K562 (cell line): ENCODE measurements at regions not wholly inside any gene's neighbourhood (a gene's known extent, or its start where the extent isn't known, plus 50 kb on each side); places are given as distances from the start of the nearest gene placed in this dataset.

Source experiments
- ATAC-seq: fragments of 200-7000 bp; cut with Tn5 transposase; 3 replicates; pipeline ENCODE4 v1.9.1; 2020; ENCODE audit warnings: moderate library complexity
- BruUV-seq: library from RNA; stranded (reverse); fragments of 400-500 nt; replicated peaks from 2 replicates; lab custom pipeline; 2021; lab: Mats Ljungman, UMichigan
- CTCF ChIA-PET: fragments of 300-600 bp; formaldehyde crosslinking; extraction: SDS; loops from one replicate; lab custom pipeline; 2021; ENCODE audit warnings: low intra/inter-chr PET ratio; lab: Yijun Ruan, JAX
- POLR2A ChIA-PET: fragments of 300-600, 350-650 bp; sonication (Branson Sonifier 250); formaldehyde crosslinking; extraction: SDS; loops from one replicate; lab custom pipeline; 2021; ENCODE audit warnings: antibody characterized with exemption, inconsistent platforms; lab: Yijun Ruan, JAX
- DNase-seq, 4 experiments: peaks; one replicate each; pipeline versions ENCODE4 v3.0.0 to v3.0.0-alpha.2; 2011 to 2018; ENCODE audit warnings: low spot score in 3 of 4, mixed read lengths in 3 of 4; ENCODE audit errors: extremely low read depth in 1 of 4
- FAIRE-seq: peaks from 2 replicates; lab custom pipeline; 2011; peaks lifted over from hg19 to GRCh38; lab: Jason Lieb, UNC
- H2AFZ ChIP-seq: 2 replicates; pipeline ENCODE4 v1.6.0; 2011; ENCODE audit warnings: low read depth, low read length, control low read depth, inconsistent platforms
- H3K27ac ChIP-seq: fragments of 200-600 bp; 3 replicates; pipeline ENCODE4 v1.8.0; 2011; ENCODE audit warnings: low read depth, mild to moderate bottlenecking, control low read depth, inconsistent platforms, low read length, moderate library complexity, mixed read lengths; ENCODE audit errors: extremely low read depth
- H3K27me3 ChIP-seq, 2 experiments: fragments of 300-600 bp in 1 of 2; 2 replicates in 1 of 2; 3 replicates in 1 of 2; pipeline versions ENCODE4 v1.6.0 to v1.8.0; 2011; ENCODE audit warnings: inconsistent platforms in 2 of 2, low read length in 2 of 2, mild to moderate bottlenecking in 1 of 2, mixed read lengths in 1 of 2, moderate library complexity in 1 of 2; ENCODE audit not compliant: control insufficient read depth in 2 of 2, insufficient read depth in 2 of 2
- H3K36me3 ChIP-seq: fragments of 300-600 bp; 3 replicates; pipeline ENCODE4 v1.8.0; 2011; ENCODE audit warnings: mild to moderate bottlenecking, low read length, inconsistent platforms; ENCODE audit not compliant: control insufficient read depth, insufficient read depth
- H3K4me1 ChIP-seq, 2 experiments: fragments of 200-600 bp in 1 of 2; replicated peaks in 1 of 2; 2 replicates in 1 of 2; 3 replicates in 1 of 2; pipeline versions ENCODE4 v1.5.1 to v1.8.0; 2011; ENCODE audit warnings: inconsistent platforms in 2 of 2, low read length in 2 of 2, mild to moderate bottlenecking in 1 of 2, mixed read lengths in 1 of 2, moderate library complexity in 1 of 2; ENCODE audit not compliant: control insufficient read depth in 2 of 2, insufficient read depth in 2 of 2
- H3K4me2 ChIP-seq: 2 replicates; pipeline ENCODE4 v1.6.1; 2011; ENCODE audit warnings: low read length, control low read depth, inconsistent platforms, mixed read lengths; ENCODE audit not compliant: insufficient read depth
- H3K4me3 ChIP-seq: fragments of 200-600 bp; sonication (generic), shearing (Covaris generic); 2 replicates; pipeline ENCODE4 v1.5.1; 2016; ENCODE audit warnings: control low read depth, inconsistent platforms
- H3K79me2 ChIP-seq: fragments of 200-600 bp; 3 replicates; pipeline ENCODE4 v1.8.0; 2011; ENCODE audit warnings: low read length, inconsistent platforms; ENCODE audit not compliant: control insufficient read depth, insufficient read depth
- H3K9ac ChIP-seq, 2 experiments: 2 replicates each; pipeline versions ENCODE4 v1.6.0 to v1.6.1; 2011; ENCODE audit warnings: low read depth in 2 of 2, low read length in 2 of 2, control low read depth in 1 of 2, inconsistent platforms in 1 of 2, mild to moderate bottlenecking in 1 of 2, mixed read lengths in 1 of 2; ENCODE audit not compliant: insufficient read depth in 1 of 2
- H3K9me1 ChIP-seq: one replicate; pipeline ENCODE4 v1.6.0; 2011; ENCODE audit warnings: inconsistent platforms, mild to moderate bottlenecking, low read length, moderate library complexity; ENCODE audit not compliant: control insufficient read depth, insufficient read depth
- H3K9me3 ChIP-seq: replicated peaks from 2 replicates; pipeline ENCODE4 v1.5.1; 2011; ENCODE audit warnings: low read depth, low read length, inconsistent platforms; ENCODE audit not compliant: control insufficient read depth, insufficient read depth
- H4K20me1 ChIP-seq: replicated peaks from 2 replicates; pipeline ENCODE4 v1.6.1; 2011; ENCODE audit warnings: low read length, inconsistent platforms, mixed read lengths; ENCODE audit not compliant: control insufficient read depth, insufficient read depth
- DIDO1 ChIP-seq: fragments of 450-650 bp; IDR thresholded peaks from 2 replicates; pipeline ENCODE4 v1.6.1; 2016; ENCODE audit warnings: low read depth, missing biosample characterization, missing genetic modification characterization
- GTF2E2 ChIP-seq: fragments of 200-800 bp; sonication (Bioruptor generic); IDR thresholded peaks from 2 replicates; pipeline ENCODE4 v1.6.1; 2016; ENCODE audit warnings: missing genetic modification characterization, missing compliant biosample characterization
- ILF3 ChIP-seq: fragments of 450-650 bp; IDR thresholded peaks from 2 replicates; pipeline ENCODE4 v1.6.1; 2018; ENCODE audit warnings: antibody characterized with exemption, mild to moderate bottlenecking, moderate library complexity, borderline replicate concordance
- JUN ChIP-seq, 2 experiments: sonication (generic) in 1 of 2; formaldehyde crosslinking in 1 of 2; IDR thresholded peaks; 2 replicates each; pipeline versions ENCODE4 v1.6.1 to v1.8.0; 2012 to 2022; ENCODE audit warnings: borderline replicate concordance in 2 of 2, mild to moderate bottlenecking in 2 of 2, improper control_type of control experiment in 1 of 2, low read depth in 1 of 2, low read length in 1 of 2, missing genetic modification reagents in 1 of 2
- NFIC ChIP-seq: fragments of 450-650 bp; IDR thresholded peaks from 2 replicates; pipeline ENCODE4 v1.6.1; 2017; ENCODE audit warnings: mild to moderate bottlenecking, inconsistent platforms
- NFXL1 ChIP-seq: fragments of 450-650 bp; formaldehyde crosslinking; IDR thresholded peaks from 2 replicates; pipeline ENCODE4 v1.4.0; 2021; ENCODE audit warnings: mild to moderate bottlenecking
- NR4A1 ChIP-seq, 2 experiments: fragments of 250-450 bp in 1 of 2; fragments of 450-650 bp in 1 of 2; sonication (Bioruptor Pico) in 1 of 2; IDR thresholded peaks; 2 replicates each; pipeline versions ENCODE4 v1.4.0 to v1.6.1; 2016 to 2020; ENCODE audit warnings: mild to moderate bottlenecking in 2 of 2, missing compliant biosample characterization in 1 of 2, missing genetic modification characterization in 1 of 2, moderate library complexity in 1 of 2
- PRMT5 ChIP-seq: sonication (generic); formaldehyde crosslinking; IDR thresholded peaks from 2 replicates; pipeline ENCODE4 v1.5.0; 2020; ENCODE audit warnings: missing genetic modification reagents
- SP1 ChIP-seq: sonication (generic); formaldehyde crosslinking; IDR thresholded peaks from 2 replicates; pipeline ENCODE4 v1.8.1; 2022; ENCODE audit warnings: mild to moderate bottlenecking, missing genetic modification reagents
- ZBTB1 ChIP-seq: sonication (generic); formaldehyde crosslinking; IDR thresholded peaks from 2 replicates; pipeline ENCODE4 v1.8.1; 2023; ENCODE audit warnings: missing genetic modification reagents, low read depth, mild to moderate bottlenecking, borderline replicate concordance
- ZBTB8A ChIP-seq: fragments of 450-650 bp; IDR thresholded peaks from 2 replicates; pipeline ENCODE4 v1.6.1; 2018; ENCODE audit warnings: mild to moderate bottlenecking, moderate library complexity; ENCODE audit not compliant: partially characterized antibody
- WGBS: fragments of 100-300 bp; shearing (Covaris generic); methylation state at CpG from one replicate; pipeline ENCODE4 v1.1.6; 2016; ENCODE audit warnings: low coverage, mixed read lengths; ENCODE audit not compliant: insufficient coverage; ENCODE audit errors: missing lambda C conversion rate; 5-methylcytosine and 5-hydroxymethylcytosine counted together
- in situ Hi-C: fragments of 300-500 bp; cut with MboI; formaldehyde crosslinking; loops from 4 replicates; pipeline ENCODE4 v1.15.0; 2018; ENCODE audit warnings: inconsistent platforms, mixed read lengths
- intact Hi-C: fragments of 100-400 bp; cut with micrococcal nuclease; formaldehyde crosslinking; loops from 2 replicates; pipeline ENCODE4 v1.14.2; 2022
- TF ChIP-seq, protein P1 (sequence below): fragments of 450-650 bp; IDR thresholded peaks from 2 replicates; pipeline ENCODE4 v1.6.1; 2017; ENCODE audit warnings: antibody characterized with exemption, mild to moderate bottlenecking
- TF ChIP-seq, protein P2 (sequence below): IDR thresholded peaks from 2 replicates; pipeline ENCODE4 v1.6.1; 2011; ENCODE audit warnings: borderline replicate concordance, low read depth, mild to moderate bottlenecking, moderate library complexity, low read length; ENCODE audit not compliant: insufficient read depth, poor library complexity, severe bottlenecking
- TF ChIP-seq, protein P3 (sequence below): fragments of 250-450 bp; sonication (Bioruptor Pico); IDR thresholded peaks from 2 replicates; pipeline ENCODE4 v1.5.0; 2021

DNA sequence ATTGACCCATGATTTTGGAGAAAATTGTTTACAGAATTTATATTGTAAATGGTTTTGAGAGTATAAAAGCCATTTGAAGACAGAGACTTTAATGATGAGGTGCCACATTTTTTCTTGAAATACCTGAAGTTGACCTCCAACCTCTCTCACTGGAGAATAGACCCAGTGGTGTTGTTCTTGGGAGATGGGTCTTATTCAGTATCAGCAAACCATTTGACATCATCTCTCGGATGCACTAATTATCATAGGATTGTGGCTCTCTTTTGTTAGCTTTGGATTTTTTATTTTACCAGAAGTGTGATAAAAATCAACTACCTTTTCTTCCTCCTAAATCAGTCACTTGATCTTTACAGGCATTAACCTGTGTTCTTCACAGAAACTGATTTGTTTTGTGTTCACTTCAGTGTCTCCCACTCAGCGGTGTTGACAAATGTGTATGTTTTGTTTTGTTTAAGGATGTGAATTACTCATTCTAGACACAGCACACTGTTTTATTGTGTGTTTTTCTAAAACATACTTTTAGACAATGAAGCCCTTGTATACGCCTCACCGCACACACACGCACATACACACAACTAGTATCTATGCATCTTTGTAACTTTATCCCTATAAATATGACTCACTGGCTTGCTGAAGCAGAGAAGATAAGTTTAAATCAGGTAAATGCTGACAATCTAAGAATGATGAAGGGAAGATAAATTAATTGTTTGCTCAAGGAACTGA lies 455.6 kb downstream of the INHBA start (continued):
- TF ChIP-seq ILF3, result no peak
- TF ChIP-seq ZBTB8A, result no peak
- TF ChIP-seq, protein P1, sequence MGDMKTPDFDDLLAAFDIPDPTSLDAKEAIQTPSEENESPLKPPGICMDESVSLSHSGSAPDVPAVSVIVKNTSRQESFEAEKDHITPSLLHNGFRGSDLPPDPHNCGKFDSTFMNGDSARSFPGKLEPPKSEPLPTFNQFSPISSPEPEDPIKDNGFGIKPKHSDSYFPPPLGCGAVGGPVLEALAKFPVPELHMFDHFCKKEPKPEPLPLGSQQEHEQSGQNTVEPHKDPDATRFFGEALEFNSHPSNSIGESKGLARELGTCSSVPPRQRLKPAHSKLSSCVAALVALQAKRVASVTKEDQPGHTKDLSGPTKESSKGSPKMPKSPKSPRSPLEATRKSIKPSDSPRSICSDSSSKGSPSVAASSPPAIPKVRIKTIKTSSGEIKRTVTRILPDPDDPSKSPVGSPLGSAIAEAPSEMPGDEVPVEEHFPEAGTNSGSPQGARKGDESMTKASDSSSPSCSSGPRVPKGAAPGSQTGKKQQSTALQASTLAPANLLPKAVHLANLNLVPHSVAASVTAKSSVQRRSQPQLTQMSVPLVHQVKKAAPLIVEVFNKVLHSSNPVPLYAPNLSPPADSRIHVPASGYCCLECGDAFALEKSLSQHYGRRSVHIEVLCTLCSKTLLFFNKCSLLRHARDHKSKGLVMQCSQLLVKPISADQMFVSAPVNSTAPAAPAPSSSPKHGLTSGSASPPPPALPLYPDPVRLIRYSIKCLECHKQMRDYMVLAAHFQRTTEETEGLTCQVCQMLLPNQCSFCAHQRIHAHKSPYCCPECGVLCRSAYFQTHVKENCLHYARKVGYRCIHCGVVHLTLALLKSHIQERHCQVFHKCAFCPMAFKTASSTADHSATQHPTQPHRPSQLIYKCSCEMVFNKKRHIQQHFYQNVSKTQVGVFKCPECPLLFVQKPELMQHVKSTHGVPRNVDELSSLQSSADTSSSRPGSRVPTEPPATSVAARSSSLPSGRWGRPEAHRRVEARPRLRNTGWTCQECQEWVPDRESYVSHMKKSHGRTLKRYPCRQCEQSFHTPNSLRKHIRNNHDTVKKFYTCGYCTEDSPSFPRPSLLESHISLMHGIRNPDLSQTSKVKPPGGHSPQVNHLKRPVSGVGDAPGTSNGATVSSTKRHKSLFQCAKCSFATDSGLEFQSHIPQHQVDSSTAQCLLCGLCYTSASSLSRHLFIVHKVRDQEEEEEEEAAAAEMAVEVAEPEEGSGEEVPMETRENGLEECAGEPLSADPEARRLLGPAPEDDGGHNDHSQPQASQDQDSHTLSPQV, result no peak
- no peak for TF ChIP-seq DIDO1 (tag)
- TF ChIP-seq ZBTB1, result no peak
- TF ChIP-seq SP1, result no peak

DNA sequence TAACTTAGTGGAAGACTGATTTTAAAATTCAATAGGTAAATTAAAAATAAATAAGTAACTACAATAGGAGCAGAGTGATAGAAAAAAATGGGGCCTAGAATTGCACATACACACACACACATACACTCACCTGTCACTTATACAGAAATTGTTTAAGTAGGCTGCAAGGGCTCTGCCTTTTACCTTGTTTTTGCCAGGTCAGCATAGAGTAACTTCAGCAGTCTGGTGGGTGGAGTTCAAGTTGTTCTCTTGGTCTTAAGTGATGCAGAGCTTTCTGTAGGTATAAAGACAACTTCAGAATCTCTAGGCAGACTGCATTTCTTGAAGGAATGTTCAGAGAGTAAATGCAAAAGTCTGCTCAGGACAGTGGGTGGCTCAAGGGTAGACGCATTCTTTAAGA lies 457.0 kb downstream of the INHBA start:
- Histone ChIP-seq H3K4me3 (no peak overlapping the region), H3K9me3 (no peaks in the 10 kb centered on the region; the same call in 1 of the 2 replicates), H4K20me1 (no peaks in the 10 kb centered on the region), H3K4me1 (no peaks in the 10 kb centered on the region), H3K27me3 (no peaks in the 10 kb centered on the region), H3K9ac (no peak overlapping the region), H3K9me1 (no peaks in the 10 kb centered on the region), H3K36me3 (no peaks in the 10 kb centered on the region), H3K4me2 (no peak overlapping the region), H3K79me2 (no peaks in the 10 kb centered on the region), H3K27ac (no peak overlapping the region), H2AFZ (no peak overlapping the region)
- intact Hi-C loops, result no loop called here
- CTCF ChIA-PET, result no interaction called here
- 0% methylated on average over 1 of the region's 1 CpG for WGBS
- POLR2A ChIA-PET, result no interaction called here
- ATAC-seq (no peak), DNase-seq (no peak), FAIRE-seq (no peak)
- in situ Hi-C loops, result no loop called here
- no TSS peak for BruUV-seq
- TF ChIP-seq GTF2E2 (no peak), NR4A1 (CRISPR knock-in tag; IDR thresholded peaks at IDR 0.05) (no peak), NR4A1 (tag; IDR thresholded peaks at IDR 0.05) (no peak), PRMT5 (CRISPR knock-in tag) (no peak), NFXL1 (CRISPR knock-in tag) (no peak), JUN (IDR thresholded peaks at IDR 0.05; ENCODE audit: borderline replicate concordance, low read depth, low read length) (no peak), JUN (CRISPR knock-in tag; IDR thresholded peaks at IDR 0.05; ENCODE audit: borderline replicate concordance) (no peak), NFIC (no peak)
- TF ChIP-seq, protein P2, sequence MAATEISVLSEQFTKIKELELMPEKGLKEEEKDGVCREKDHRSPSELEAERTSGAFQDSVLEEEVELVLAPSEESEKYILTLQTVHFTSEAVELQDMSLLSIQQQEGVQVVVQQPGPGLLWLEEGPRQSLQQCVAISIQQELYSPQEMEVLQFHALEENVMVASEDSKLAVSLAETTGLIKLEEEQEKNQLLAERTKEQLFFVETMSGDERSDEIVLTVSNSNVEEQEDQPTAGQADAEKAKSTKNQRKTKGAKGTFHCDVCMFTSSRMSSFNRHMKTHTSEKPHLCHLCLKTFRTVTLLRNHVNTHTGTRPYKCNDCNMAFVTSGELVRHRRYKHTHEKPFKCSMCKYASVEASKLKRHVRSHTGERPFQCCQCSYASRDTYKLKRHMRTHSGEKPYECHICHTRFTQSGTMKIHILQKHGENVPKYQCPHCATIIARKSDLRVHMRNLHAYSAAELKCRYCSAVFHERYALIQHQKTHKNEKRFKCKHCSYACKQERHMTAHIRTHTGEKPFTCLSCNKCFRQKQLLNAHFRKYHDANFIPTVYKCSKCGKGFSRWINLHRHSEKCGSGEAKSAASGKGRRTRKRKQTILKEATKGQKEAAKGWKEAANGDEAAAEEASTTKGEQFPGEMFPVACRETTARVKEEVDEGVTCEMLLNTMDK, result no peak
- TF ChIP-seq, protein P3, sequence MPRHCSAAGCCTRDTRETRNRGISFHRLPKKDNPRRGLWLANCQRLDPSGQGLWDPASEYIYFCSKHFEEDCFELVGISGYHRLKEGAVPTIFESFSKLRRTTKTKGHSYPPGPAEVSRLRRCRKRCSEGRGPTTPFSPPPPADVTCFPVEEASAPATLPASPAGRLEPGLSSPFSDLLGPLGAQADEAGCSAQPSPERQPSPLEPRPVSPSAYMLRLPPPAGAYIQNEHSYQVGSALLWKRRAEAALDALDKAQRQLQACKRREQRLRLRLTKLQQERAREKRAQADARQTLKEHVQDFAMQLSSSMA (CRISPR knock-in tag), result no peak
